DLD1 (cell line): ENCODE measurements at regions not wholly inside any gene's neighbourhood (a gene's known extent, or its start where the extent isn't known, plus 50 kb on each side); places are given as distances from the start of the nearest gene placed in this dataset.

ENCODE experiments used
- in situ Hi-C: cut with HindIII; loops from 2 replicates; pipeline ENCODE4 v1.10.0; 2017; ENCODE audit warnings: low sequenced_read_pairs

DNA sequence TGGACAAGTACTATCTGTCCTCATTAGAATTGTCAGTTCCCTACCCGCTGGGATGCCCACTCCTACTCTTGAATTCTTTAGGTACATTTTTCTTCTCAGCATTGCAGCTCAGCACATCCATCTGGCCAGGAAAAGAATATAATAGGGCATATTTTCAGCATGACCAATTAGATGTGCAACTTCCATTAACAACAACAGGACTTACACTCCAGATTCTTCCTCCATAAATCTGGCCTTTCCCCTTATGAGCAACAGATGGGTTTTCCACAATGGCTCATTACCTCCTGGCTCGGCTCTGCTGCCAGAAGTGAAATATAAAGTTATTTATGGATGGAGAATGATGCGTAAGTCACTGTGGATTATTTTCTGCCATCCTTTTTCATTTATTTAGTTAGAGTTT, 443.8 kb upstream of the TGFBR2 start:
- in situ Hi-C loops: no loop called here

DNA sequence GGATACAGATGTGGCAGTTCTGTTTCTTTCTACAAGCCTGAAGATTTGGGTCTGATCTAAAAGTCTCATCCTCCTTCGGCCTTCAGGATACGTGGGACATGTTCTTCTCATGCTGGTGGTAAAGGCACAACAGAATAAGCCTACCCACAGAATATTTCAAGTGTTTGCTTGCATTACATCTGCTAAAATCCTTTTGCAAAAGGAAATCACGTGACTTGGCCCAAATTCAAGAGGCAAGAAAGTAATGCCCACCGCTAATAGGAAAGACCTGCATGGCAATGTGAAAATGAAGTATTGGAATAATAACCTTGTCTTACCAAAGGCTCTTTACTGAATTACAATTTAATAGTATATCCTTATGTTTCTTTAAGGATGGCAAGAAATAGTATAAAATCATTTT, 439.9 kb upstream of the TGFBR2 start:
- in situ Hi-C loops: no loop called here

- in situ Hi-C loops: no loop called here
Measured at GRCh38 chr3:30167541-30168011, 438.8 kb upstream of the TGFBR2 start.

GRCh38 chr3:30169487-30169886, 436.9 kb upstream of the TGFBR2 start:
- in situ Hi-C loops: no loop called here

GRCh38 chr3:30170681-30171438, 435.5 kb upstream of the TGFBR2 start:
- in situ Hi-C loops: no loop called here

GRCh38 chr3:30174357-30174756, 432.0 kb upstream of the TGFBR2 start:
- in situ Hi-C loops: no loop called here

DNA sequence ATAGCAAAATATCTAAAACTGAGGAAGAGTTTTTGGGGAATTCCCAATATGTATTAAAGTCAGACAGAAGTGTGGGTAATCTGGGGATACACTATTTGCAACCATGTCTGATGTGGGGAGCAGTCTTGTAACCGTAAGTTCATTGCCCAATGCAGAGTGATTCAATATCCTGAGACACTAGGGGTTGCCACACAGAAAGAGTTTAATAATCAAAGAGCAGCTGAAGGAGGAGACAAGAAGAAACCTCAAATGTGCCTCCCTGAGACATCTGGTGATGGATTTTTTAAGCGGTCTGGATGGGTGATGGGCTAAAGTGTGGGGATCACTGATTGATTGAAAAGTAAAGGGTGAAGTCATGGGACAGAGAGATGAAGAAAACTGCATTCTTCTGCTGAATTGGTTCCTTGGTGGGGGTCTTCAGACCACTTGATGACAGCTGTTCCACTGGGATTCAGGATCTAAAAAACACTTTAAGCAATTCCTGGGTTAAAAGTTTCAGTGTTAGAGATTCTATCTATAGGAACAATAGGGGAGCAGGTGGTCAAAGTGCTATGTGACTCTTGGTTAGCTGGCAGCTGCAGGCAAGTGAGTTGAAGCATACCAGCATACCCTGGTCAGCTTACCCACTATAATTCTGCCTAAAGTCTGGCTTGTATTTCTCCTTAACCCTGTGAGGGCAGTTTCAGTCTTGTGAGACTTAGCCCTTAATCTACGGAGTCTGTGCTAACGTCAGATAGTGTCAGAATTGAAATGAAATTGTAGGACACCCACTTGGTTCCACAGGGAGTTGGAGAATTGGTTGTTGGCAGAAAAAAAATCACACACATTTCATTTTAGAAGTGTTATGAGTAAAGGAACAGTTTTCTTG, 425.9 kb upstream of the TGFBR2 start:
- in situ Hi-C loops: no loop called here

DNA sequence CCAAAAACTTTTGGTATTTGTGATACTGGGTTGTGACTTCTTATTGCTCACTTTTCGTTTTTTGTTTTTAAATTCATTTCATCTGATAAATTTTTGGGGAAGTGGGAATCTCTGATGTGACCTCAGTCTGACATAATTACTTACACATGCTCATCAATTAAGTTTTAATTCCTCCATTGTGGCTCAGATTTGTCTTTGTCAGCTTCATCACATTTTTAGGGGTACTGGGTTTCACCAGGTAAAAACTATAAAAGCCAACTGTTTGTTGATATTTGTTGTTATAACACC, 425.3 kb upstream of the TGFBR2 start:
- in situ Hi-C loops: no loop called here

DNA sequence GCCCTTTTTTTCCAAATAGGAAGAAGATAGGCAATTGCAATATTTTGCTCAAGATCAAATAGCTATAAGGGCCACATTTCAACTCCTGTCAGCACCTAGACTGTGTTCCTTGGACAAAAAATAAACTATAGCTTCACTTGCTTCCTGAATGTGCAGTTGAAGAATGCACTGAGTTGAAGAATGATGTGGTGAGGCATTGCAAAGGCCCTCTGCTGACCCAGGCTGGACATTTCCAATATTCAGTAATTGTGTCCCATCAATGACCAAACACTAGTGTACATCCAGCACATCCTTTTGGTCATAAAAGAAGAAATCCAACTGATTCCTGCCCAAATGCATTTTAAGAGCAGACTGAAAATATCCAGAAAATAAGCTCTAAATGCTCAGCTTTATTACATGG, 424.8 kb upstream of the TGFBR2 start:
- in situ Hi-C loops: no loop called here

DNA sequence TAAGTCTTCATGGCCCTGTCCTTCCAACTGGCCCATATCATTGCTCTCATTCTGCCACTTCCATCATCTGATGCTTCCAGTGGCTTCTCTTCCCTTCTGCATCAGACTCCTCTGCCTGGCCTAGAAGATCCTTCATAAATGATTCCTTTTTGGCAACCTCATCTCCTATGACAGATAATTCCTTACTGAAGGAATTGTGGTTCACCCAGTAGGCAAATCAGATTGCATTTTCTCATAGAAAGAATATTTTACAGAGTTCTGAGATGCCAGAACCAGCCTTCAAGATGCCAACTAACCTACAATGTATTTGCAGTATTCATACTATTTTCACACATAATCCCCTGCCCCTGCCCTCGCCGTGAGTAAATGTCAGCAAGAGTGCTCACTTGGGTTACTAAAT, 423.0 kb upstream of the TGFBR2 start:
- in situ Hi-C loops: no loop called here

GRCh38 chr3:30184091-30184810, 422.1 kb upstream of the TGFBR2 start:
- in situ Hi-C loops: no loop called here

DNA sequence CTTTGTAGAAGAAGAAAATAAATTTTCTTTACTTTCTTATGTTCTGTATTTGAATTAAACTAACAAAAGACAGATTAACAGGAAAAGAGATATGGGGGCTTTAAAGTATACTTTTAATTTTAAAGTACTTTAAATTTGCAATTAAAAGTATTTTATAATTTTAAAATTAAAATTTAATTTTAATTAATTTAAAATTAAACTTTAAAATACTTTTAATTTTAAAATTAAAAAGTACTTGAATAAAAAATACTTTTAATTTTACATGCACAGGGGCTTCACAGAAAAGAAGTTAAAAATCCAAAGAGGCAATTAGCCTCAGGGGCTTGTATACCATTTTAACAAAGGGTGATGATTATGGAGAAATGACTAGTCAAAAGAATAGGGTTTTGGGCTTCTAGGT, 420.5 kb upstream of the TGFBR2 start:
- in situ Hi-C loops: no loop called here

DNA sequence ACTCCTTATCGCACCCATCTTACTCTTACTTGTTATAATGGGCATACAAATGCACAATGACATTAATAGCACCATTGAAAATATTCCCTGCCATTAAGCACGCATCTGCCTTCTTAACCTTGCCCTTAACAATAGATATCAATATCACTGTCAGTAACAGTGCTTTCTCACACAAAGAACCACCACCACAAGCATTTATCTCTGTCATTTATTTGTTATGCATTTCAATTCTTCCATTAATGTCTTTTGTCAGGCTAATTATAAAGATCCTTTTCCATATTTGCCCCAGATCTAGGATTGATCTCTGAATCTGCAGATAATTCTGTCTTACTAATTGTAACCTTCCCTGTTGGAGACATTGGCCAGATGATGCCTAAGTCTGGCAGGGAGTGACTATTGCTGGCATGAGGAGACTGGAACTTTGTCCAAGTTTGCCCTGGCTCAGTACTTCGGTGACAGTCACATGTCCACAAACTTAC, 419.6 kb upstream of the TGFBR2 start:
- in situ Hi-C loops: no loop called here

DNA sequence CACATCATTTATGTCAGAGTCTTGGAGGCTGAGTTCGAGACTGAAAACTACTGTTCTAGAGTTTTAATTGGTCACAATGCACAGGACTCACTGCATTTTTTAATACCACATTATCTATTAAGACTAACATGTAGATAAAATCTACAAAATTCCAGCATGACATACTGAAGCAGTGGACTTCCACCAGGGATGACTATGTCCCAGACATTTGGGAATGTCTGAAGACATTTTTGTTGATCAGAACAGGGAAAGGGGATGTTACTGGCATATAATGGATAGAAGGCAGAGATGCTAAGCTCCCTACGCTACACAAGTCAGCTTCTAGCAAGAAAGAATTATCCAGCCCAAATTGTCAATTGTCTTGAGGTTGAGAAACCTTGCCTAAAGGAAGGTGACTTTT, 419.0 kb upstream of the TGFBR2 start:
- in situ Hi-C loops: no loop called here

DNA sequence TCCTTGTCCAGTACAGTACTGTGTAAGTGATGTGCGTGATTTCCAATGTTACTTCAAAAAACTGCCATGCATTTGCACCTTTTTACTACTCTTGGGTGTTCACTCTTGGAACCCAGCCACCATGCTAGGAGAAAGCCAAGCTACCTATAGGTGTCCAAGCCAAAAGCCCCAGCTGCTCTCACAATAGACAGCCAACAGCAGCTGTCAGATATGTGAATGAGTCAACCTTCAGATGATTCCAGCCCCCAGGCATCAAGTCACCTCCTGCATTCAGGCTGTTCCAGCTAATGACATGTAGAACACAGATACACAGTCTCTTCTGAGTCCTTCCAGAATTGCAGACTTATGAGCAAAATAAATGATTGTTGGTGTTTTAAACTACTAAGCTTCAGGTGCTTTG, 417.7 kb upstream of the TGFBR2 start:
- in situ Hi-C loops: no loop called here

GRCh38 chr3:30189900-30190299, 416.5 kb upstream of the TGFBR2 start:
- in situ Hi-C loops: loop anchor here (10.0 kb wide), 1 partner anchor 155 kb away; no protein-coding TSS in a partner anchor

DNA sequence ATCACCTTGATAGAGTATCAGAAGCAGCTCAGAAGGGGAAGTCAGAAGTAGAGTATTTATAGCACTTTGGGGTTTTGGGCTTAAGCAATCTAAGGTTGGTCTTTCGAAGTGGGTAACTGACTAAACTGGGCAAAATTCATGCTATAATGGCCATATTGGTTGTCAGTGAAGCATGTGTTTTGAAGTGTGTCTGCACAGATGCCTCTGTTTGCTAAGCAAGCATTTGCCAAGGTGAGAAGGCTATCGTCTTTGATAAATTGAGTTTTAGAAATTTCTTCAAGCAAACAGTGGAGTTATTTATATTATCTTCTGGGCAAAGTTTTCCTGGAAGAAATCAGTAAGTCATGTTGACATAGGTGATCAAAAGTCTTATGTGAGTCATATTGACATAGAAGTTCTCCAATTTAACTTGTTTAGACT, 412.8 kb upstream of the TGFBR2 start:
- in situ Hi-C loops: loop anchor here (10.0 kb wide), 1 partner anchor 159 kb away; no protein-coding TSS in a partner anchor

DNA sequence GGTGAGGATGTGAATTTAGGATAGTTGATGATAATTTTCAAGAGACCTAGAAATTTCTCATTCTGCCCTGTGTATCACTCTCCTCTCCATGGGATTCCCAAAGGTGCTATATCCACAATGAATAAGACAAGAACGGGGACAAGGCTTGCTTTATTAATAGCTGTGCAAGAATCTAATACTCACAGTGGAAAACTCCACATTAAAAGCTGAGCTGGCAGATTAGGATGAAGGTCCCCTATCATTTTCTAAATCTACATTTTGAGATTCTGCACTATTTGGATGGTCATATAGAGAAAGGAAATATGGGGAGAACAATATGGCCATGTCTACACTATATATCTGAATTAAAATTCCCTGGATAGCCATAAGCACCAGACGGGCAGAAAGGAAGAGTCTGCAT, 411.0 kb upstream of the TGFBR2 start:
- in situ Hi-C loops: loop anchor here (10.0 kb wide), 1 partner anchor 161 kb away; no protein-coding TSS in a partner anchor

DNA sequence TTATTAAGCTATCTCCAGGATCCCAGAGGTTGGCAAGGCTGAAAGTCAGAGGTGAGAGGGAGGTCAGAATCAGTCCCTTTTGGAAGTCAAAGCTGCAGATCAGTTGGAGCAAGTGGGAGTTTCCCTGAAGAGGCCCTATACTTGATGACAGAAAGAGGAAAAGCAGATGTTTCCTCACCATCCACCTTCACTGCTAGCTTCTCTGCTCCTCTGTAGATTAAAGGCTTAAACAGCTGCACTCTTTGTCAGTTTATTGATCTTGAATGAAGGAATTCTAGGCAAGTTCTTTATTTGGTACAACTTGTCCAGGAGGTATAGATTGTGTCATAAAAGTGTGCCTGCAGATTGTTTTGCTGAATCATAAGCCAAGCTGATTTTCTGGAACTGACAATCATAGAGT, 408.2 kb upstream of the TGFBR2 start:
- in situ Hi-C loops: loop anchor here (10.0 kb wide), 1 partner anchor 163 kb away; no protein-coding TSS in a partner anchor

- in situ Hi-C loops: loop anchor here (10.0 kb wide), 1 partner anchor 164 kb away; no protein-coding TSS in a partner anchor
Measured at GRCh38 chr3:30199096-30199759, 407.2 kb upstream of the TGFBR2 start.
